CD4-positive, CD25-positive, alpha-beta regulatory T cell (primary cell): ENCODE measurements at regions not wholly inside any gene's neighbourhood (a gene's known extent, or its start where the extent isn't known, plus 50 kb on each side); places are given as distances from the start of the nearest gene placed in this dataset.

Experiments
- ATAC-seq, 2 donors: fragments of 150-1000 bp; cut with Tn5 transposase; one replicate each; pipeline ENCODE4 v1.10.0; 2021; ENCODE audit warnings: low read depth in 2 of 2, moderate number of reproducible peaks in 2 of 2, moderate library complexity in 1 of 2
- DNase-seq, 3 donors: peaks; one replicate each; pipeline versions ENCODE4 v3.0.0 to v3.0.0-alpha.2; 2012 to 2022; ENCODE audit warnings: mixed read lengths in 1 of 3
- H3K27ac ChIP-seq: one replicate; pipeline ENCODE4 v1.7.0; 2013; ENCODE audit warnings: mild to moderate bottlenecking, low read length; ENCODE audit not compliant: insufficient read depth, poor library complexity, severe bottlenecking
- H3K27me3 ChIP-seq: one replicate; pipeline ENCODE4 v1.7.0; 2013; ENCODE audit warnings: low read length; ENCODE audit not compliant: control insufficient read depth, insufficient read depth
- H3K36me3 ChIP-seq: one replicate; pipeline ENCODE4 v1.7.0; 2013; ENCODE audit warnings: mild to moderate bottlenecking, low read length, moderate library complexity; ENCODE audit not compliant: control insufficient read depth, insufficient read depth
- H3K4me1 ChIP-seq: 2 replicates; pipeline ENCODE4 v1.7.0; 2013; ENCODE audit warnings: mild to moderate bottlenecking, low read length; ENCODE audit not compliant: insufficient read depth, control insufficient read depth, poor library complexity, severe bottlenecking
- H3K4me3 ChIP-seq: one replicate; pipeline ENCODE4 v1.7.0; 2013; ENCODE audit warnings: low read depth, mild to moderate bottlenecking, low read length, moderate library complexity
- H3K9me3 ChIP-seq, 2 experiments: 1 replicate in 1 of 2; 2 replicates in 1 of 2; pipeline ENCODE4 v1.7.0; 2013; ENCODE audit warnings: low read length in 2 of 2, mild to moderate bottlenecking in 1 of 2, moderate library complexity in 1 of 2; ENCODE audit not compliant: control insufficient read depth in 2 of 2
- H3K27ac Mint-ChIP-seq, 3 donors: one replicate each; pipeline ENCODE4 v1.8.0; 2020 to 2022; ENCODE audit warnings: mild to moderate bottlenecking in 3 of 3, mixed read lengths in 3 of 3, moderate library complexity in 2 of 3
- H3K27me3 Mint-ChIP-seq: one replicate; pipeline ENCODE4 v1.8.0; 2022; ENCODE audit warnings: mild to moderate bottlenecking, mixed read lengths
- H3K36me3 Mint-ChIP-seq: one replicate; pipeline ENCODE4 v1.8.0; 2020; ENCODE audit warnings: mixed read lengths
- H3K4me1 Mint-ChIP-seq, 4 donors: one replicate each; pipeline ENCODE4 v1.8.0; 2020 to 2022; ENCODE audit warnings: mixed read lengths in 4 of 4, mild to moderate bottlenecking in 1 of 4
- H3K4me3 Mint-ChIP-seq, 4 donors: one replicate each; pipeline ENCODE4 v1.8.0; 2020 to 2022; ENCODE audit warnings: mild to moderate bottlenecking in 4 of 4, mixed read lengths in 4 of 4, moderate library complexity in 3 of 4
- H3K9me3 Mint-ChIP-seq, 7 donors: one replicate each; pipeline ENCODE4 v1.8.0; 2020 to 2022; ENCODE audit warnings: mixed read lengths in 7 of 7, mild to moderate bottlenecking in 3 of 7, moderate library complexity in 2 of 7

DNA sequence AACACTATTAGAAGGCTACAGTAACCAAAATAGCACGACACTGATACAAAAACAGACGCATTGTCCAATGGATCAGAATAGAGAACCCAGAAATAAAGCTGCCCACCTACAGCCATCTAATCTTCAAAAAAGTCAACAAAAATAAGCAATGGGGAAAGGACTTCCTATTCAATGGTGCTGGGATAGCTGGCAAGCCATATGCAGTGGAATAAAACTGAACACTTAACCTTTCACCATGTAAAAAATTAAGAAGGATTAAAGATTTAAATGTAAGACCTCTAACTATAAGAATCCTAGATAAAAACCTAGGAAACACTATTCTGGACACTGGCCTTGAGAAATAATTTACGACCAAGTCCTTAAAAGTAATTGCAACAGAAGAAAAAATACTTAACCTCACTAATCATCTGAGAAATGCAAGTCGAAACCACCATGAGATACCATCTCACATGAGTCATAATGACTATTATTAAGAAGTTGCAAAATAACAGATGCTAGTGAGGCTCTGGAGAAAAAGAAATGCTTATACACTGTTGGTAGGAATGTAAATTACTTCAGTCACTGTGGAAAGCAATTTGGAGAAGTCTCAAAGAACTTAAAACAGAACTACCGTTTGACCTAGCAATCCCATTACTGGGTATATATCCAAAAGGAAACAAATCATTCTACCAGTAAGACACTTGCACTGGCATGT is 203.3 kb upstream of the CDH9 start:
- H3K36me3 ChIP-seq = no peaks in the 10 kb centered on the region
- H3K4me3 Mint-ChIP-seq = no peak overlapping the region
- no peak overlapping the region for H3K27ac ChIP-seq
- no peaks in the 10 kb centered on the region for H3K27me3 Mint-ChIP-seq
- H3K9me3 Mint-ChIP-seq = peaks cover 2 to 20% (median 7%) of the 10 kb centered on the region in 7 donors
- no peaks in the 10 kb centered on the region for H3K4me1 ChIP-seq
- H3K9me3 ChIP-seq = no peaks in the 10 kb centered on the region
- no peak overlapping the region for H3K4me3 ChIP-seq
- no peaks in the 10 kb centered on the region for H3K36me3 Mint-ChIP-seq
- no peak overlapping the region for H3K27ac Mint-ChIP-seq
- no peaks in the 10 kb centered on the region for H3K27me3 ChIP-seq
- no peaks in the 10 kb centered on the region for H3K4me1 Mint-ChIP-seq
- ATAC-seq = no peak
- no peak for DNase-seq

DNA sequence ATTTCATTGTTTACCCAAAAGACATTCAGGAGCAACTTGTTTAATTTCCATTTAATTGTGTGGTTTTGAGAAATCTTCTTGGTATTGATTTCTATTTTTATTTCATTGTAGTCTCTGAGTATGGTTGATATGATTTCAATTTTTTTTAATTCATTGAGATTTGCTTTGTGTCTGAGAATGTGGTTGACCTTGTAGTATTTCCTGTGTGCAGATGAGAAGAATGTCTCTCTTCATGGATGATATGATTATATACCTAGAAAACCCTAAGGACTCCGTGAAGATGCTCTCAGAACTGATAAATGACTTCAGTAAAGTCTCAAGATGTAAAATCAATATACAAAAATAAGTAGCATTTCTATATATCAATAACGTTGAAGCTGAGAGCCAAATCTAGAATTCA is 202.4 kb upstream of the CDH9 start:
- ATAC-seq (no peak), DNase-seq (no peak)
- peaks cover 2 to 20% (median 7%) of the 10 kb centered on the region in 7 donors for H3K9me3 Mint-ChIP-seq
- H3K36me3 ChIP-seq = no peaks in the 10 kb centered on the region
- no peaks in the 10 kb centered on the region for H3K4me1 Mint-ChIP-seq
- H3K27ac Mint-ChIP-seq = no peak overlapping the region
- no peaks in the 10 kb centered on the region for H3K27me3 ChIP-seq
- H3K4me3 ChIP-seq = no peak overlapping the region
- no peak overlapping the region for H3K27ac ChIP-seq
- H3K27me3 Mint-ChIP-seq = no peaks in the 10 kb centered on the region
- H3K4me3 Mint-ChIP-seq = no peak overlapping the region
- no peaks in the 10 kb centered on the region for H3K36me3 Mint-ChIP-seq
- H3K9me3 ChIP-seq = no peaks in the 10 kb centered on the region
- H3K4me1 ChIP-seq = no peaks in the 10 kb centered on the region

DNA sequence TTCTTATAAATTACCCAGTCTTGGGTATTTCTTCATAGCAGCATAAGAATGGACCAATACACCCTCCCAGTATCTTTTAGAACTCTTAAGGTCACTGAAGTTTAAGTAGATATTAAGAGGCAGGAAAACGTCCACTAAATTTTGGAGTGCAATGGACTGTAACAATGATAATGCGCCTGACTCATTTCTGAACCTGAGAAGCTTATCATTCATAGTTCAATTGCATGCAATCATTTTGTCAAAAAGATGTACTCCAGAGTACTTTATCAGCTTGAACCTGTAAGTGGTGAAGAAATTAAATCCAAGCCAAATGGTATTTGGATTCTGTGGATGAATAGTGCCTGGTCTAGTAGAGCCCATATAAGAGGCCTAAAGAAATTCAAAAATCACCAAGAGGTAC is 196.5 kb upstream of the CDH9 start:
- H3K9me3 ChIP-seq = peaks cover 0 to 7% of the 10 kb centered on the region in 2 experiments
- H3K36me3 Mint-ChIP-seq = no peaks in the 10 kb centered on the region
- no peaks in the 10 kb centered on the region for H3K4me1 ChIP-seq
- H3K4me3 ChIP-seq = no peak overlapping the region
- DNase-seq (no peak), ATAC-seq (no peak)
- H3K9me3 Mint-ChIP-seq = peaks cover 2 to 11% (median 6%) of the 10 kb centered on the region in 7 donors
- H3K27ac Mint-ChIP-seq = no peak overlapping the region
- H3K4me3 Mint-ChIP-seq = no peak overlapping the region
- no peaks in the 10 kb centered on the region for H3K27me3 ChIP-seq
- no peaks in the 10 kb centered on the region for H3K4me1 Mint-ChIP-seq
- H3K36me3 ChIP-seq = no peaks in the 10 kb centered on the region
- H3K27ac ChIP-seq = no peak overlapping the region
- no peaks in the 10 kb centered on the region for H3K27me3 Mint-ChIP-seq

DNA sequence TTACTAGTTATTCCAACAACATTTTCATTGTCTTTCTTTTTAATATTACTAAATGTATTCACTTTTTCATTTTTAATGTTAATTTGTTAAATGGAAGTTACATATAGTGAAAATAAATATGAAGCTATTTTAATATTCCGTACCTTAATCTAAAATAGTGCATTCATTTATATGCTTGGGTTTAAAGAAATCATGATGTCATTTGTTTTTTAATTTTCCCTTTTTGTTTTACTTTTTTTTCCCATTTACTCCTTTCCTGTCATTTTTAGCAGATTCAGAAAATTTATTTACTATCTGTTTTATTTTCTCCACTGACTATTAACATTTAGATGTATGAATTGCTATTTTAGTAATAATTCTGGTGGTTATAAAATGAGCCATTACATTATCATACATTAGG is 183.0 kb upstream of the CDH9 start:
- H3K4me3 Mint-ChIP-seq = no peak overlapping the region
- H3K4me1 Mint-ChIP-seq = no peaks in the 10 kb centered on the region
- H3K4me3 ChIP-seq = no peak overlapping the region
- no peaks in the 10 kb centered on the region for H3K4me1 ChIP-seq
- no peaks in the 10 kb centered on the region for H3K27me3 Mint-ChIP-seq
- peaks cover 0 to 13% of the 10 kb centered on the region in 2 experiments for H3K9me3 ChIP-seq
- H3K36me3 ChIP-seq = no peaks in the 10 kb centered on the region
- DNase-seq (no peak), ATAC-seq (no peak)
- peaks cover 0 to 23% (median 7%) of the 10 kb centered on the region in 7 donors for H3K9me3 Mint-ChIP-seq
- no peak overlapping the region for H3K27ac ChIP-seq
- H3K27ac Mint-ChIP-seq = no peak overlapping the region
- no peaks in the 10 kb centered on the region for H3K27me3 ChIP-seq
- H3K36me3 Mint-ChIP-seq = no peaks in the 10 kb centered on the region

DNA sequence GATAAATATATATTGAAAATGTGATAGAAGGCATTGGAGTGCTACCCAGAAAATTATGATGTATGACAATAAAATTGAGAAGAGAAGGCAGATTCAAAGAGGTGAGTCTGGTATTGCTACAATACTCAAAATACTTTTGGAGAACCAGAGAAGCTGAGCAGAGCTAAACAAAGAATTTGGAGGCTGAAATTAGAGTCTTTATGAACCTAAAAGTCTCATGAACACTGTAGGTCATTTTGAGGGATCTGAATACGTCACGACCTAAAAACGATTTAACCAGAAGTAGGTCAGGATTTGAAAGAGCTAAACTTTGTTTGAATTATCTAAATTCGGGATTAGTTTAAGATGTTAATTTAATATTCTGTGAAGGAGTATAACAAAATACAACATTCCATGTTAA is 182.4 kb upstream of the CDH9 start:
- no peaks in the 10 kb centered on the region for H3K27me3 ChIP-seq
- H3K9me3 ChIP-seq = peaks cover 0 to 13% of the 10 kb centered on the region in 2 experiments
- ATAC-seq = no peak
- Mint-ChIP-seq H3K4me3 (no peak overlapping the region), H3K27ac (no peak overlapping the region), H3K9me3 (peaks cover 0 to 23% (median 5%) of the 10 kb centered on the region in 7 donors), H3K27me3 (no peaks in the 10 kb centered on the region), H3K36me3 (no peaks in the 10 kb centered on the region), H3K4me1 (no peaks in the 10 kb centered on the region)
- no peak overlapping the region for H3K27ac ChIP-seq
- no peaks in the 10 kb centered on the region for H3K36me3 ChIP-seq
- H3K4me1 ChIP-seq = no peaks in the 10 kb centered on the region
- DNase-seq = no peak
- no peak overlapping the region for H3K4me3 ChIP-seq

DNA sequence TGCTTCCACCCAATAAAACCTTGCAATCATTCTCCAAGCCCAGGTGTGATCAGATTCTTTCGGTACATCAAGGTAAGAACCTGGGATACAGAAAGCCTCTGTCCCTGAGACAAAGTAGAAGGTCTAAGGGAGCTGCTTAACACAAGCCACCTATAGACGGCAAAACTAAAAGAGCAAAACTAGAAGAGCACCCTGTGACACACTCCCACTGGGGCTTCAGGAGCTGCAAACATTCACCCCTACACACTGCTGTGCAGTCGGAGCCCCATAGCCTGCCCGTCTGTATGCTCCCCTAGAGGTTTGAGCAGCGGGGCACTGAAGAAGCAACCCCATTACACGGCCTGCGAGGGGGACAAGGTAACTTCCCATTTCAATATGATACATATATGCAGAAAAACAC is 179.6 kb upstream of the CDH9 start:
- no peaks in the 10 kb centered on the region for H3K27me3 Mint-ChIP-seq
- H3K4me1 Mint-ChIP-seq = no peaks in the 10 kb centered on the region
- Histone ChIP-seq H3K27ac (no peak overlapping the region), H3K4me1 (no peaks in the 10 kb centered on the region), H3K4me3 (no peak overlapping the region), H3K9me3 (peaks cover 2 to 13% of the 10 kb centered on the region in 2 experiments), H3K27me3 (no peaks in the 10 kb centered on the region), H3K36me3 (no peaks in the 10 kb centered on the region)
- H3K4me3 Mint-ChIP-seq = no peak overlapping the region
- ATAC-seq = no peak
- H3K27ac Mint-ChIP-seq = no peak overlapping the region
- DNase-seq = no peak
- H3K9me3 Mint-ChIP-seq = peaks cover 1 to 27% (median 5%) of the 10 kb centered on the region in 7 donors
- H3K36me3 Mint-ChIP-seq = no peaks in the 10 kb centered on the region

DNA sequence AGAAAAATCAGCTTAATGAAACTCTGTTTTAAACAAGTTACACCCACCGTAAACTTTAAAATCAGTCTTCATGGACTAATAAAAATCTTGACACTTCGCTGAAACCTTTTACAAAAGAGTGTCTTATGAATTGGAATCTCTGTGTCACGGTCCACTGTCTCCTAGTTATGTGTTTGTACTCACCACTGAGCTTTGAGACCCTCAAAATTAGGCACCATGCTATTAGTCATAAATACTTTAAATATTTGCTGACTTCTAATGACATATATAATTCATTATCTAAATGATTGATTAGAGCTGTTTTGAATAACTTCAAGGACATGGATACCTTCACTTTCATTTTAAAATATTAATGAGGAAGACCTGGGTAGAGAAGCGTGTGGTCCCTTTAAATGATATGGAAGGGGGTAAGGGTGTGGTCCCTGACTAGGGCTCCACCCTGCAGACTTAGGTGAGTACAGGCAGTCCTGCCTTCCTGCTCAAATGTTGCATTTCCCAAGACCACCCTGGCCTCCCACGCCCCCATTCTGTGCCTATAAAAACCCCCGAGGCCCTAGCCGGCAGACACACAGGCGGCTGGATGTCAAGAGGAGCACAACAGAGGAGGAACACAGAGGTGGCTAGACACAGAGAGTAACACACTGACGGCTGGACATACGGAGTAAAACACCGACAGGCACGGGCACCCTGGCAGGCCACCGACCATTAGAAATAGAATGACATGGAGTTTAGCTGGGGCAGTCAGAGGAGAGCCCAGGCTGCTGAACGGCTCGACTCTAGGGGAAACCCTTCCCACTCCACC is 179.0 kb upstream of the CDH9 start:
- DNase-seq (no peak), ATAC-seq (no peak)
- H3K27me3 Mint-ChIP-seq = no peaks in the 10 kb centered on the region
- Histone ChIP-seq H3K36me3 (no peaks in the 10 kb centered on the region), H3K4me3 (no peak overlapping the region), H3K9me3 (peaks cover 4 to 13% of the 10 kb centered on the region in 2 experiments), H3K4me1 (no peaks in the 10 kb centered on the region), H3K27me3 (no peaks in the 10 kb centered on the region), H3K27ac (no peak overlapping the region)
- H3K4me1 Mint-ChIP-seq = no peaks in the 10 kb centered on the region
- H3K36me3 Mint-ChIP-seq = no peaks in the 10 kb centered on the region
- peaks cover 1 to 30% (median 5%) of the 10 kb centered on the region in 7 donors for H3K9me3 Mint-ChIP-seq
- no peak overlapping the region for H3K27ac Mint-ChIP-seq
- H3K4me3 Mint-ChIP-seq = no peak overlapping the region
